Forelimb muscle (tissue), 1 donor: ENCODE measurements at regions not wholly inside any gene's neighbourhood (a gene's known extent, or its start where the extent isn't known, plus 50 kb on each side); places are given as distances from the start of the nearest gene placed in this dataset.
"Not testable (repeated sequence)": the region's sequence is repeated elsewhere in the genome, so short reads cannot be mapped to it uniquely, and the experiment has no call there.

ENCODE experiments used
- DNase-seq: peaks from one replicate; pipeline ENCODE4 v3.0.0-alpha.2; 2013; ENCODE audit warnings: low read depth

DNA sequence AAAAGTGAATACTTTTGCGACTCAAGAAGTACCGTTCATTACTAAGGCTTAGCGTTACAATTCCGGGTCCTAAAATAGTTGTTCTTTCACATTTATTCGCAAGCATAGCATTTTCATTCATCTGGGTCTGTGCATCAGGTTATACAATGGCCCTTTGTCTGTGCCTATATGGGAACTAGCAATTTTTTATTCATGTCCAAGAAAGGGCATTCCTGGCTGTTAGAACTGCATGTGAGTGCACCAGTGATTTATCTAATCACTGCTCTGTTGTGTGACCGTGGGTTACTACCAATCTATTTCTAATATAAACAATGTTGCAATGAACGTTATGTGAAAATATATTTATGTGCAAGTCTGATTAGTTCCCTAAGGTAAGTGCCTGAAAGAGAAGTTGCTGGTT, 63.8 kb downstream of the SPANXA1 start:
- DNase-seq: not testable (repeated sequence)

- not testable (repeated sequence) for DNase-seq
Measured at GRCh38 chrX:141475788-141476187, 108.8 kb downstream of the SPANXA1 start.

GRCh38 chrX:141469469-141469868, 115.1 kb downstream of the SPANXA1 start:
- DNase-seq: no peak

GRCh38 chrX:141468940-141469339, 115.6 kb downstream of the SPANXA1 start:
- no peak for DNase-seq

DNA sequence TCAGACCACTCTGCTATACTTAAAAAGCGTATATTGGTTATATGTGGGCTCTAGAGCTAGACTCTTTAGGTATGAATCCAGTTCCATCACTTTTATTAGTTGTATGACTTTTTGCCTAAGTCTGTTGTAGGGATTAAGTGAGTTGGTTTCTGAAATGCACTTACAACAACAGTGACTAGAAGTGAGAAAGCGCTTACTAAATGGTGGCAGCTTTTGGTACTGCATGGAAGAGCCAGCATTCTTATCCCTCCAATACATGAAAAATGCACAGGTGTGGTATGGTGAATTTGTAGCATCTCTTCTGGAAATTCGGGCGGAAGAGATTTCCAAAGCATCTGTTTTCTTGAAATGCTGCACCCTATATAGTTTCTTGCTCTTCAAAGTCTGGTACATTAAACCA, 117.1 kb downstream of the SPANXA1 start:
- DNase-seq: no peak

DNA sequence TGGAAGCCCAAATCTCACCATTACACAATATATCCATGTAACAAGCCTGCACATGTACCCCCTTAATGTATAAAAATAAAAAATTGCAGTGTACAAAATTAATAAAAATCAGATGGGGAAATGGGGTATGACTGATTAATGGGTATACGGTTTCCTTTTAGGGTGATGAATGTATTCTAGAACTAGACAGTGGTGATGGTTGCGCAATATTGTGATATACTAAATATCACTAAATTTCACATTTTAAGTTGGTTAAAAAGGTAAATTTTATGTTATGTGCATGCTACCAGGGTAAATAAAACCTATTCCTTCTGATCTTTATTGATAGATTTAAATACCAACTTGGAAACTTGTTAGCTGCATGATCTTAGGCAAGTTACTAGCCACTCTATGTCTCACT, 129.4 kb downstream of the SPANXA1 start:
- DNase-seq: no peak

GRCh38 chrX:141443922-141444321, 140.6 kb downstream of the SPANXA1 start:
- no peak for DNase-seq

- DNase-seq: no peak
Measured at GRCh38 chrX:141439651-141440050, 144.9 kb downstream of the SPANXA1 start.

DNA sequence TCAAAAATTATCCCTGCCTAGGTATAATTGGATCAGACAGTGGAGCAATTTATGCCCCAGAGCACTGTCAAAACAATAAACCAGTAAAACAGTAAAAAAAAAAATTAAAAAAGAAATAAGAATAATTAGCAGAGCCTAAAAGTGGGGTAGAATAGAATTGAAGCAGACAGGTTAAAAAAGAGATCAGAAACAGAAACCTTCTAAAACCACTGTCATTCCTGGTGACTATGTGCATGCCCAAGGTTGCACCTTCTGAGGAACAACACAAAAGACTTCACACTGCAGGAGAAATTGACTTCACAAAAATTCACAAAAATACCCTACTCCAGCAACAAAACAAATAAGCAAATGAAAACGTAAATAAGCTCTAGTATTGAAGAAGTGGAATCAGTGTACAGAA, 168.6 kb downstream of the SPANXA1 start:
- DNase-seq: no peak

DNA sequence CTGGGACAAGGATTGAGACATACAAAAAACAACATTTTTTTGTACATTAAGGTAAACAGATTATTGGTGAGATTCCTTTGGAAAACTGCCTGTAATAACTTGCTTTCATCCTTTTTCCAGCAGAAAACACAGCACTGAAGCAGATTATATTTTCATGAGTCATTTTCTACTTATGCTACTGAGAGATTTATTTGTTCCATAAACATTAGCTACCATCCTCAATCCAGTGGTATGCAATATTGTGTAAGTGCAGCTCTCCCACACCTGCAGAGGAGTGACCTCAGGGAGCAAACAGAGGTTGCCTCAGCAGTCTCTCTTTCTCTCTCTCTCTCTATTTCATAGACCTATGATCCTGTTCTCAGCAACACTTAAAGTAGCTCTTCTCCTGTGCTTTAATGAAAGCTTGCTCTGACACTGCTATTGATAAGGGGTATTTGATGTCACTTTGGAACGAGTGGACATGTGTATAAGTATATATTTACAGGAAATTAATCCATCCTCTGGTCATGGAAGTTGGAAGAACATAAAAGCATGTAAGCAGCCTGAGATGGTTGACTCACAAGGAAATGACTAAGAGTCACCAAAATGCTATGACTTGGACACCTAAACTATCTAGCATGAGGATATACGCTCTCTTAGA, 163.7 kb upstream of the SPANXC start:
- DNase-seq: no peak

DNA sequence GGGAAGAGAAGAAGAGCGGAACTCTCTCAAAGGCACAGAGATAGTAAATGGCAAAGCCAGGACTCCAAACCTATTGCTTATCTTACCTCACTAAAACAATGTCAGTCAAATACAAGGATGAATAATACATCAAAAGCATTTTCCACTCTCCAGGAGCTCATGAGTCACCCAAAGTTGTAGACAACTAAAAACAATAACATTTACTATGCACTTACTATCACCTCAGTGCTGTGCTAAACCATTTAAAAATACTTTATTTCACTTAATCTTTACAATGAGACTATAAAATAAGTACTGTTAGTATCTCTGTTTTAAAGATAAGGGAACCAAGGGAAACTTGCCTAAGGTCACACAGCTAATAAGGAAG, 163.2 kb upstream of the SPANXC start:
- DNase-seq: no peak

- no peak for DNase-seq
Measured at GRCh38 chrX:141402897-141403610, 160.7 kb upstream of the SPANXC start.

- DNase-seq: no peak
Measured at GRCh38 chrX:141396536-141396935, 154.2 kb upstream of the SPANXC start.

GRCh38 chrX:141375011-141375760, 132.9 kb upstream of the SPANXC start:
- no peak for DNase-seq

GRCh38 chrX:141341743-141342142, 99.4 kb upstream of the SPANXC start:
- DNase-seq: no peak

- peak; percentile 17 for DNase-seq
Measured at GRCh38 chrX:141341341-141341740, 99.0 kb upstream of the SPANXC start.

DNA sequence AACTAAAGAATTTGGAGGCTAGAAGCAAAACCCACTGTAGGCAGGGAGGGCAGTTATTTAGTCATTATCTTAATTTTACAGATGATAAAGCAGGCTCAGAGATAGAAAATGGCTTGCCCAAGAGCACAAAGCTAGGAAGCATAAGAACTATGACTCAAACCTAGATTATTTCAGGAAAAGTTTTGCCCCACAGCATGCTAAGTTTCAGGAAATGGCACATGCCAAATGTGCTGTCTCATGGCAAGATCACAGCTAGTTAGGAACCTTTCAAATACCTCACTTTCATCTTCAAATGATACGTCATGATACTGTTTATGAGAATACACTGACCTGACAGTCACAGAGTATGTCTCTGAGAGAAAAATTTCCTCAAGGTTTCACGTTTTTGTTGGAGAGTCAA, 78.5 kb upstream of the SPANXC start:
- no peak for DNase-seq

DNA sequence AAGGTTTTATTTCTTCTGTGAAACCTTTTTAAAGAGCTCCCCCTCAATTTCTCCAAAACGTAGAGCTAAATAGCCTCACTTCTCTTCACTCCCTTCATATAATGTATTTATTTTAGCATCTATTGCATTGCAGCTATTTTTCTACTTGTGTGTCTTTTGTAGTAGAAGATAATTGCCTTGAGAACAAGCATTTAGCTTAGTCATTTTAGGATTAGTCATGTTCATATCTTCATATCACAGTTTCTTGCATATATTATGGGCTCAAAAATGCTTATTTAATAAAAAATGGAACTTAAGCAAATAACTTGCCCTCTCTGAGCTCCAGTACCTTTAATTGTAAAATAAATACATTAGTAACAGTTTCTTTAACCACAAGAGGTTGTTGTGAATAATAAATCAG, 72.1 kb upstream of the SPANXC start:
- no peak for DNase-seq

DNA sequence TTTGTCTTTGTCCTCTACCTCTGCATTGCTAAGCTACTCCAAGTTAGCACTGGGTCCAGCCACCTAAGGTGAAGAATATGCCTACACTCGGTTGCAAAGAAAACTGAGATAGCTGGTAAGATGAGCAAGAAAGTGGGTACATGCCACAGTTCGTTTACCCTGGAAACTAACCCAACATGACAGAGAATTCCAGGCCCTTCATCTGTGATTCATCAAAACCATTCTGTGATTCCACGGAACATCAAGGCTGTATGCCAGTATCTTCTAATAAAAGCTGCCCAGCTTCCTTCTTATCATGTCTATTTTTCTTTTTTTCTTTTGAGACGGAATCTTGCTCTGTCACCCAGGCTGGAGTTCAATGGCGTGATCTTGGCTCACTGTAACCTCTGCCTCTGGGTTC, 58.7 kb upstream of the SPANXC start:
- DNase-seq: no peak
